Heart left ventricle (tissue), 13 donors: ENCODE measurements at regions not wholly inside any gene's neighbourhood (a gene's known extent, or its start where the extent isn't known, plus 50 kb on each side); places are given as distances from the start of the nearest gene placed in this dataset.

Source experiments
- CTCF ChIP-seq, 12 donors: fragments of 200-600 bp; sonication (generic) in 4 of 12; IDR thresholded peaks; one replicate each; pipeline versions ENCODE4 v1.5.0 to v1.8.0; 2018 to 2022; ENCODE audit warnings: antibody characterized with exemption in 12 of 12, mild to moderate bottlenecking in 5 of 12
- POLR2A ChIP-seq, 2 donors: fragments of 450-650 bp; IDR thresholded peaks; one replicate each; pipeline ENCODE4 v1.6.1; 2017; ENCODE audit warnings: antibody characterized with exemption in 2 of 2, mild to moderate bottlenecking in 2 of 2, moderate library complexity in 2 of 2
- donor health status: ischemic (EF 13 %, LVEDD 7.1; RV severe dilation, severe dysfunction).
- donor health status: DM: no; HTN: yes; CAD: no.
- donor health status: DM: no; HTN: no; CAD: no.
- donor health status: ischemic (EF 25% LVEDD 6.9; RV normal size, moderate dysfunction).
- donor health status: ischemic (EF 25% LVEDD 5.7; RV mildly dilated, moderate dysfunction).
- donor health status: ischemic (EF 35%, LVEDD 5.7; RV mildly dilated, moderate dysfunction).
- donor health status: nonischemic (EF 11% LVEDD 7.7; RV severe dilation, severe dysfunction).
- donor health status: DM: yes; HTN: yes; CAD: no.
- donor health status: PGD.
- donor health status: ischemic (EF 29% LVEDD 5.4; RV normal size, mild dysfunction).
- donor health status: nonischemic (EF 23%, LVEDD 6.1; RV moderate dilation, normal function).

- TF ChIP-seq CTCF (IDR thresholded peaks at IDR 0.05), result no peak
- no peak for TF ChIP-seq POLR2A (IDR thresholded peaks at IDR 0.05)
Measured at GRCh38 chr18:7436166-7436565, 130.9 kb upstream of the PTPRM start.
